GM12878 (cell line): ENCODE measurements at regions not wholly inside any gene's neighbourhood (a gene's known extent, or its start where the extent isn't known, plus 50 kb on each side); places are given as distances from the start of the nearest gene placed in this dataset.

Experiments
- ATAC-seq: fragments of 200-7000 bp; cut with Tn5 transposase; 3 replicates; pipeline ENCODE4 v1.9.1; 2020; ENCODE audit warnings: mild to moderate bottlenecking, moderate library complexity
- BruUV-seq: library from RNA; stranded (reverse); fragments of 400-500 nt; replicated peaks from 2 replicates; lab custom pipeline; 2021; lab: Mats Ljungman, UMichigan
- CTCF ChIA-PET: fragments of 300-600 bp; sonication (Branson Sonifier 250); formaldehyde crosslinking; extraction: SDS; loops from one replicate; lab custom pipeline; 2021; ENCODE audit warnings: inconsistent platforms; lab: Yijun Ruan, JAX
- POLR2A ChIA-PET: fragments of 350-600 bp; formaldehyde crosslinking; extraction: SDS; loops from one replicate; lab custom pipeline; 2021; ENCODE audit warnings: inconsistent platforms; lab: Charles Lee
- RAD21 ChIA-PET: fragments of 300-600 bp; sonication (Branson Sonifier 250); formaldehyde crosslinking; loops from one replicate; lab custom pipeline; 2023; ENCODE audit warnings: antibody characterized with exemption; ENCODE audit not compliant: unreplicated experiment; lab: Charles Lee
- SMC1A ChIA-PET: fragments of 300-600 bp; sonication (Branson Sonifier 250); formaldehyde crosslinking; loops from one replicate; lab custom pipeline; 2023; ENCODE audit not compliant: unreplicated experiment, uncharacterized antibody; lab: Charles Lee
- DNase-seq: peaks from one replicate; pipeline ENCODE4 v3.0.0-alpha.2; 2011; ENCODE audit warnings: low read depth, low spot score
- FAIRE-seq: peaks from 3 replicates; lab custom pipeline; 2011; peaks lifted over from hg19 to GRCh38; lab: Jason Lieb, UNC
- H2AFZ ChIP-seq: 2 replicates; pipeline ENCODE4 v1.6.0; 2011; ENCODE audit warnings: low read depth, low read length, control low read depth; ENCODE audit not compliant: control insufficient read depth
- H3K27ac ChIP-seq: 2 replicates; pipeline ENCODE4 v1.5.1; 2011; ENCODE audit warnings: control low read depth; ENCODE audit not compliant: control insufficient read depth, insufficient read depth
- H3K27me3 ChIP-seq, 2 experiments: replicated peaks in 1 of 2; 2 replicates each; pipeline versions ENCODE4 v1.6.0 to v1.6.1; 2011; ENCODE audit warnings: low read length in 1 of 2; ENCODE audit not compliant: control insufficient read depth in 2 of 2, insufficient read depth in 2 of 2
- H3K36me3 ChIP-seq, 2 experiments: 2 replicates each; pipeline ENCODE4 v1.5.1; 2011; ENCODE audit warnings: low read length in 1 of 2; ENCODE audit not compliant: control insufficient read depth in 2 of 2, insufficient read depth in 2 of 2
- H3K4me1 ChIP-seq: 2 replicates; pipeline ENCODE4 v1.6.1; 2011; ENCODE audit warnings: mild to moderate bottlenecking, low read length, moderate library complexity, mixed read lengths; ENCODE audit not compliant: control insufficient read depth, insufficient read depth
- H3K4me2 ChIP-seq: 2 replicates; pipeline ENCODE4 v1.6.0; 2011; ENCODE audit warnings: control low read depth; ENCODE audit not compliant: control insufficient read depth, insufficient read depth
- H3K4me3 ChIP-seq: fragments of 200-600 bp; sonication (generic); 2 replicates; pipeline ENCODE4 v1.5.1; 2016
- H3K79me2 ChIP-seq: 2 replicates; pipeline ENCODE4 v1.6.0; 2011; ENCODE audit warnings: low read length; ENCODE audit not compliant: control insufficient read depth, insufficient read depth
- H3K9ac ChIP-seq: 2 replicates; pipeline ENCODE4 v1.8.0; 2011; ENCODE audit warnings: low read length, control low read depth, mixed read lengths; ENCODE audit not compliant: control insufficient read depth, insufficient read depth
- H3K9me3 ChIP-seq: replicated peaks from 3 replicates; pipeline ENCODE4 v1.5.1; 2011; ENCODE audit warnings: mild to moderate bottlenecking, low read length; ENCODE audit not compliant: control insufficient read depth, insufficient read depth
- H4K20me1 ChIP-seq: 2 replicates; pipeline ENCODE4 v1.6.0; 2011; ENCODE audit not compliant: control insufficient read depth, insufficient read depth
- CHD2 ChIP-seq: IDR thresholded peaks from 2 replicates; pipeline ENCODE4 v1.6.1; 2011; ENCODE audit warnings: low read depth, low read length, improper control_type of control experiment, borderline replicate concordance
- FOXM1 ChIP-seq: IDR thresholded peaks from 2 replicates; pipeline ENCODE4 v1.6.1; 2012; ENCODE audit warnings: low read depth, mild to moderate bottlenecking, inconsistent platforms, low read length, moderate library complexity
- HCFC1 ChIP-seq: fragments of 150-350 bp; IDR thresholded peaks from 2 replicates; pipeline ENCODE4 v1.6.1; 2014; ENCODE audit warnings: low read length
- IRF4 ChIP-seq: IDR thresholded peaks from 2 replicates; pipeline ENCODE4 v1.6.1; 2011; ENCODE audit warnings: low read depth, low read length
- JUNB ChIP-seq: IDR thresholded peaks from 2 replicates; pipeline ENCODE4 v1.6.1; 2016; ENCODE audit warnings: antibody characterized with exemption, mild to moderate bottlenecking
- KAT2A ChIP-seq: conservative IDR thresholded peaks from 2 replicates; pipeline ENCODE4 v1.6.1; 2011; ENCODE audit warnings: low read depth, low read length; ENCODE audit not compliant: control insufficient read depth
- MTA3 ChIP-seq: IDR thresholded peaks from 2 replicates; pipeline ENCODE4 v1.6.1; 2012; ENCODE audit warnings: low read length, inconsistent platforms, borderline replicate concordance
- NBN ChIP-seq: fragments of 450-650 bp; IDR thresholded peaks from 2 replicates; pipeline ENCODE4 v1.6.1; 2016
- NFIC ChIP-seq: IDR thresholded peaks from 2 replicates; pipeline ENCODE4 v1.6.1; 2012; ENCODE audit warnings: low read depth, mild to moderate bottlenecking, inconsistent platforms, low read length, moderate library complexity
- NR2C2 ChIP-seq: IDR thresholded peaks from 2 replicates; pipeline ENCODE4 v1.6.1; 2011; ENCODE audit warnings: borderline replicate concordance, low read depth; ENCODE audit not compliant: control insufficient read depth, insufficient read length
- RAD51 ChIP-seq: fragments of 450-650 bp; IDR thresholded peaks from 2 replicates; pipeline ENCODE4 v1.6.1; 2016; ENCODE audit warnings: moderate library complexity, mild to moderate bottlenecking, inconsistent platforms
- SMAD1 ChIP-seq: fragments of 450-650 bp; IDR thresholded peaks from 2 replicates; pipeline ENCODE4 v1.6.1; 2018; ENCODE audit warnings: mild to moderate bottlenecking, low read depth; ENCODE audit not compliant: partially characterized antibody
- TCF7 ChIP-seq: IDR thresholded peaks from 2 replicates; pipeline ENCODE4 v1.6.1; 2014; ENCODE audit warnings: antibody characterized with exemption, borderline replicate concordance
- ZNF207 ChIP-seq: fragments of 450-650 bp; IDR thresholded peaks from 2 replicates; pipeline ENCODE4 v1.6.1; 2014; ENCODE audit warnings: antibody characterized with exemption, mild to moderate bottlenecking, borderline replicate concordance
- ZNF274 ChIP-seq: IDR thresholded peaks from one replicate; pipeline ENCODE4 v1.8.0; 2011; ENCODE audit not compliant: insufficient read length, insufficient read depth
- WGBS: methylation state at CpG from one replicate; pipeline ENCODE4 v1.1.6; 2016; ENCODE audit warnings: low lambda C conversion rate; ENCODE audit not compliant: insufficient replicate concordance, insufficient coverage; ENCODE audit errors: missing lambda C conversion rate; 5-methylcytosine and 5-hydroxymethylcytosine counted together
- in situ Hi-C: fragments of 300-500 bp; cut with MboI; formaldehyde crosslinking; loops from 9 replicates; pipeline ENCODE4 v1.14.3; 2018; ENCODE audit warnings: mixed read lengths
- intact Hi-C: fragments of 100-400 bp; cut with micrococcal nuclease; formaldehyde crosslinking; loops from one replicate; pipeline ENCODE4 v1.14.2; 2022; ENCODE audit not compliant: unreplicated experiment
- TF ChIP-seq, protein P1 (sequence below): fragments of 450-650 bp; IDR thresholded peaks from 2 replicates; pipeline ENCODE4 v1.6.1; 2016; ENCODE audit warnings: mild to moderate bottlenecking, moderate library complexity, borderline replicate concordance
- TF ChIP-seq, protein P2 (sequence below): fragments of 450-650 bp; IDR thresholded peaks from 2 replicates; pipeline ENCODE4 v1.6.1; 2018; ENCODE audit warnings: mild to moderate bottlenecking, low read depth, moderate library complexity; ENCODE audit not compliant: partially characterized antibody

GRCh38 chr12:89243771-89244170 lies 108.5 kb downstream of the DUSP6 start (continued):
- TF ChIP-seq, protein P1, sequence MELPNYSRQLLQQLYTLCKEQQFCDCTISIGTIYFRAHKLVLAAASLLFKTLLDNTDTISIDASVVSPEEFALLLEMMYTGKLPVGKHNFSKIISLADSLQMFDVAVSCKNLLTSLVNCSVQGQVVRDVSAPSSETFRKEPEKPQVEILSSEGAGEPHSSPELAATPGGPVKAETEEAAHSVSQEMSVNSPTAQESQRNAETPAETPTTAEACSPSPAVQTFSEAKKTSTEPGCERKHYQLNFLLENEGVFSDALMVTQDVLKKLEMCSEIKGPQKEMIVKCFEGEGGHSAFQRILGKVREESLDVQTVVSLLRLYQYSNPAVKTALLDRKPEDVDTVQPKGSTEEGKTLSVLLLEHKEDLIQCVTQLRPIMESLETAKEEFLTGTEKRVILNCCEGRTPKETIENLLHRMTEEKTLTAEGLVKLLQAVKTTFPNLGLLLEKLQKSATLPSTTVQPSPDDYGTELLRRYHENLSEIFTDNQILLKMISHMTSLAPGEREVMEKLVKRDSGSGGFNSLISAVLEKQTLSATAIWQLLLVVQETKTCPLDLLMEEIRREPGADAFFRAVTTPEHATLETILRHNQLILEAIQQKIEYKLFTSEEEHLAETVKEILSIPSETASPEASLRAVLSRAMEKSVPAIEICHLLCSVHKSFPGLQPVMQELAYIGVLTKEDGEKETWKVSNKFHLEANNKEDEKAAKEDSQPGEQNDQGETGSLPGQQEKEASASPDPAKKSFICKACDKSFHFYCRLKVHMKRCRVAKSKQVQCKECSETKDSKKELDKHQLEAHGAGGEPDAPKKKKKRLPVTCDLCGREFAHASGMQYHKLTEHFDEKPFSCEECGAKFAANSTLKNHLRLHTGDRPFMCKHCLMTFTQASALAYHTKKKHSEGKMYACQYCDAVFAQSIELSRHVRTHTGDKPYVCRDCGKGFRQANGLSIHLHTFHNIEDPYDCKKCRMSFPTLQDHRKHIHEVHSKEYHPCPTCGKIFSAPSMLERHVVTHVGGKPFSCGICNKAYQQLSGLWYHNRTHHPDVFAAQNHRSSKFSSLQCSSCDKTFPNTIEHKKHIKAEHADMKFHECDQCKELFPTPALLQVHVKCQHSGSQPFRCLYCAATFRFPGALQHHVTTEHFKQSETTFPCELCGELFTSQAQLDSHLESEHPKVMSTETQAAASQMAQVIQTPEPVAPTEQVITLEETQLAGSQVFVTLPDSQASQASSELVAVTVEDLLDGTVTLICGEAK, result no peak
- TF ChIP-seq TCF7, result no peak

DNA sequence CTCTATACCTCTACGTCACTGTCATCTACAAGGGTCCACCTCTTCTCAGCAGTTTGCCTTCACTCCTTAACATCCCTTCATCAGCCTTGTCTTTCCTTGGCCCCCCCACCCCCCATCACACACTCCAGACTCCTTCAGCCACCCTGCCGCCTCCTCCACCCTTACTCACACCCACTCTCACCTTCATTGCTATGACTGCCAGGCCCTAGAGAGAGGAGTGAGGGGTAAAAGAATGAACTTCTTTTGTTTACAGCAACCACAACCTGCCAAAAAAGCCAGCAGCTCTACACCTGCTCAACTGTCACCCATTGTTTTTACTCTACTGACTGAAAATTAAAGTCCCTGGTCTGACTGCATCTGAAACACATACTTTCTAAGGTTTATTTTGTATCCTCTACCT lies 112.8 kb downstream of the DUSP6 start:
- BruUV-seq, result no TSS peak
- in situ Hi-C loops (no loop called here), intact Hi-C loops (no loop called here)
- no peak overlapping the region for H3K4me3 ChIP-seq
- ChIA-PET POLR2A (no interaction called here), SMC1A (no interaction called here), CTCF (no interaction called here), RAD21 (no interaction called here)
- ATAC-seq (no peak), DNase-seq (no peak), FAIRE-seq (no peak)
- H3K4me1 ChIP-seq, result peaks cover under 1% of the 10 kb centered on the region; the same call in 1 of the 2 replicates
- no peaks in the 10 kb centered on the region for H3K9me3 ChIP-seq
- no peak overlapping the region for H2AFZ ChIP-seq
- H4K20me1 ChIP-seq, result no peaks in the 10 kb centered on the region
- H3K27ac ChIP-seq, result no peak overlapping the region
- WGBS, result 64% methylated on average over 2 of the region's 2 CpGs
- H3K9ac ChIP-seq, result no peak overlapping the region
- no peaks in the 10 kb centered on the region for H3K79me2 ChIP-seq
- H3K27me3 ChIP-seq, result no peaks in the 10 kb centered on the region
- no peak overlapping the region for H3K4me2 ChIP-seq
- H3K36me3 ChIP-seq, result no peaks in the 10 kb centered on the region
- TF ChIP-seq NFIC, result no peak
- no peak for TF ChIP-seq JUNB
- TF ChIP-seq CHD2, result no peak
- TF ChIP-seq NR2C2, result no peak
- no peak for TF ChIP-seq SMAD1
- TF ChIP-seq HCFC1, result no peak
- no peak for TF ChIP-seq IRF4
- no peak for TF ChIP-seq ZNF274
- no peak for TF ChIP-seq KAT2A
- TF ChIP-seq, protein P2, sequence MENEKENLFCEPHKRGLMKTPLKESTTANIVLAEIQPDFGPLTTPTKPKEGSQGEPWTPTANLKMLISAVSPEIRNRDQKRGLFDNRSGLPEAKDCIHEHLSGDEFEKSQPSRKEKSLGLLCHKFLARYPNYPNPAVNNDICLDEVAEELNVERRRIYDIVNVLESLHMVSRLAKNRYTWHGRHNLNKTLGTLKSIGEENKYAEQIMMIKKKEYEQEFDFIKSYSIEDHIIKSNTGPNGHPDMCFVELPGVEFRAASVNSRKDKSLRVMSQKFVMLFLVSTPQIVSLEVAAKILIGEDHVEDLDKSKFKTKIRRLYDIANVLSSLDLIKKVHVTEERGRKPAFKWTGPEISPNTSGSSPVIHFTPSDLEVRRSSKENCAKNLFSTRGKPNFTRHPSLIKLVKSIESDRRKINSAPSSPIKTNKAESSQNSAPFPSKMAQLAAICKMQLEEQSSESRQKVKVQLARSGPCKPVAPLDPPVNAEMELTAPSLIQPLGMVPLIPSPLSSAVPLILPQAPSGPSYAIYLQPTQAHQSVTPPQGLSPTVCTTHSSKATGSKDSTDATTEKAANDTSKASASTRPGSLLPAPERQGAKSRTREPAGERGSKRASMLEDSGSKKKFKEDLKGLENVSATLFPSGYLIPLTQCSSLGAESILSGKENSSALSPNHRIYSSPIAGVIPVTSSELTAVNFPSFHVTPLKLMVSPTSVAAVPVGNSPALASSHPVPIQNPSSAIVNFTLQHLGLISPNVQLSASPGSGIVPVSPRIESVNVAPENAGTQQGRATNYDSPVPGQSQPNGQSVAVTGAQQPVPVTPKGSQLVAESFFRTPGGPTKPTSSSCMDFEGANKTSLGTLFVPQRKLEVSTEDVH, result no peak
- no peak for TF ChIP-seq ZNF207
- TF ChIP-seq MTA3, result no peak
- TF ChIP-seq RAD51, result no peak
- no peak for TF ChIP-seq FOXM1
- no peak for TF ChIP-seq NBN
